Calu3 (cell line): ENCODE measurements at regions not wholly inside any gene's neighbourhood (a gene's known extent, or its start where the extent isn't known, plus 50 kb on each side); places are given as distances from the start of the nearest gene placed in this dataset.

ENCODE experiments used
- BruUV-seq: library from RNA; stranded (reverse); fragments of 400-500 nt; replicated peaks from 2 replicates; lab custom pipeline; 2021; lab: Mats Ljungman, UMichigan
- CTCF ChIA-PET: fragments of 300-600 bp; sonication (Branson Sonifier 250); formaldehyde crosslinking; loops from one replicate; lab custom pipeline; 2022; ENCODE audit warnings: antibody characterized with exemption; lab: Charles Lee
- DNase-seq: peaks from one replicate; pipeline ENCODE4 v3.0.0; 2022
- H3K27ac Mint-ChIP-seq: one replicate; pipeline ENCODE4 v1.8.0; 2022; ENCODE audit warnings: mixed read lengths; ENCODE audit not compliant: unreplicated experiment
- H3K27me3 Mint-ChIP-seq: one replicate; pipeline ENCODE4 v1.8.0; 2022; ENCODE audit warnings: mixed read lengths; ENCODE audit not compliant: unreplicated experiment
- H3K36me3 Mint-ChIP-seq: one replicate; pipeline ENCODE4 v1.8.0; 2022; ENCODE audit warnings: mild to moderate bottlenecking, moderate library complexity, mixed read lengths; ENCODE audit not compliant: insufficient read depth, unreplicated experiment
- H3K4me1 Mint-ChIP-seq: one replicate; pipeline ENCODE4 v1.8.0; 2022; ENCODE audit warnings: mild to moderate bottlenecking, low read depth, mixed read lengths; ENCODE audit not compliant: unreplicated experiment
- H3K4me3 Mint-ChIP-seq: one replicate; pipeline ENCODE4 v1.8.0; 2022; ENCODE audit warnings: mild to moderate bottlenecking, low read depth, moderate library complexity, mixed read lengths; ENCODE audit not compliant: unreplicated experiment
- H3K9me3 Mint-ChIP-seq: one replicate; pipeline ENCODE4 v1.8.0; 2022; ENCODE audit warnings: low read depth, mixed read lengths; ENCODE audit not compliant: unreplicated experiment
- CTCF ChIP-seq: fragments of 200-600 bp; IDR thresholded peaks from one replicate; pipeline ENCODE4 v1.8.0; 2022; ENCODE audit warnings: antibody characterized with exemption; ENCODE audit not compliant: unreplicated experiment
- intact Hi-C: fragments of 100-400 bp; cut with micrococcal nuclease; formaldehyde crosslinking; loops from one replicate; pipeline ENCODE4 v1.10.0; 2022; ENCODE audit not compliant: unreplicated experiment

- no peak overlapping the region for H3K4me3 Mint-ChIP-seq
- peaks cover 3% of the 10 kb centered on the region for H3K9me3 Mint-ChIP-seq
- no TSS peak for BruUV-seq
- H3K4me1 Mint-ChIP-seq, result peaks cover 3% of the 10 kb centered on the region
- CTCF ChIA-PET, result no interaction called here
- H3K27ac Mint-ChIP-seq, result no peak overlapping the region
- no peak for DNase-seq
- no peaks in the 10 kb centered on the region for H3K27me3 Mint-ChIP-seq
- H3K36me3 Mint-ChIP-seq, result peaks cover 4% of the 10 kb centered on the region
- TF ChIP-seq CTCF, result no peak
- intact Hi-C loops, result no loop called here
These were observed 265.0 kb upstream of the TRIB2 start for GRCh38 chr2:12451726-12452125.

GRCh38 chr2:12452185-12452584, 264.6 kb upstream of the TRIB2 start:
- H3K27me3 Mint-ChIP-seq, result no peaks in the 10 kb centered on the region
- H3K27ac Mint-ChIP-seq, result no peak overlapping the region
- H3K9me3 Mint-ChIP-seq, result peaks cover 3% of the 10 kb centered on the region
- intact Hi-C loops, result no loop called here
- peaks cover 7% of the 10 kb centered on the region for H3K4me1 Mint-ChIP-seq
- no peak for DNase-seq
- CTCF ChIA-PET, result no interaction called here
- TF ChIP-seq CTCF, result no peak
- H3K36me3 Mint-ChIP-seq, result peaks cover 4% of the 10 kb centered on the region
- H3K4me3 Mint-ChIP-seq, result no peak overlapping the region
- BruUV-seq, result no TSS peak

- peaks cover 11% of the 10 kb centered on the region for H3K4me1 Mint-ChIP-seq
- CTCF ChIA-PET, result interaction anchor here (0.6 kb wide), 1 partner anchor 549 kb away, joined by 3 read pairs; no protein-coding TSS in a partner anchor
- H3K27me3 Mint-ChIP-seq, result no peaks in the 10 kb centered on the region
- no TSS peak for BruUV-seq
- no peak for DNase-seq
- peaks cover 3% of the 10 kb centered on the region for H3K9me3 Mint-ChIP-seq
- peaks cover 4% of the 10 kb centered on the region for H3K36me3 Mint-ChIP-seq
- intact Hi-C loops, result no loop called here
- no peak for TF ChIP-seq CTCF
- H3K27ac Mint-ChIP-seq, result no peak overlapping the region
- no peak overlapping the region for H3K4me3 Mint-ChIP-seq
These were observed 263.0 kb upstream of the TRIB2 start for GRCh38 chr2:12453731-12454130.

- Mint-ChIP-seq H3K4me3 (no peak overlapping the region), H3K27me3 (no peaks in the 10 kb centered on the region), H3K9me3 (no peaks in the 10 kb centered on the region), H3K27ac (peak overlapping the region; percentile 47), H3K4me1 (peaks cover 11% of the 10 kb centered on the region), H3K36me3 (peaks cover 4% of the 10 kb centered on the region)
- no peak for TF ChIP-seq CTCF
- DNase-seq, result no peak
- CTCF ChIA-PET, result no interaction called here
- BruUV-seq, result no TSS peak
- intact Hi-C loops, result no loop called here
These were observed 261.1 kb upstream of the TRIB2 start for GRCh38 chr2:12455661-12456060.
